Natural killer cell (primary cell): ENCODE measurements at regions not wholly inside any gene's neighbourhood (a gene's known extent, or its start where the extent isn't known, plus 50 kb on each side); places are given as distances from the start of the nearest gene placed in this dataset.

Source experiments
- ATAC-seq, 3 donors: fragments of 150-1000 bp in 2 of 3; fragments of 200-7000 bp in 1 of 3; cut with Tn5 transposase; 1 replicate in 1 of 3; 2 replicates in 2 of 3; pipeline ENCODE4 v1.10.0; 2021; ENCODE audit warnings: mild to moderate bottlenecking in 2 of 3, moderate library complexity in 2 of 3
- DNase-seq, 2 donors: peaks; one replicate each; pipeline versions ENCODE4 v3.0.0 to v3.0.0-alpha.2; 2013 to 2021; ENCODE audit warnings: mixed read lengths in 1 of 2
- H3K27ac ChIP-seq: one replicate; pipeline ENCODE4 v1.5.1; 2013; ENCODE audit warnings: mild to moderate bottlenecking, low read length
- H3K27me3 ChIP-seq: one replicate; pipeline ENCODE4 v1.6.1; 2013; ENCODE audit warnings: low read length; ENCODE audit not compliant: control insufficient read depth, insufficient read depth
- H3K36me3 ChIP-seq: one replicate; pipeline ENCODE4 v1.6.1; 2013; ENCODE audit warnings: low read length; ENCODE audit not compliant: control insufficient read depth, insufficient read depth
- H3K4me1 ChIP-seq: one replicate; pipeline ENCODE4 v1.6.1; 2013; ENCODE audit warnings: low read length; ENCODE audit not compliant: control insufficient read depth, insufficient read depth
- H3K4me3 ChIP-seq: one replicate; pipeline ENCODE4 v1.5.1; 2013; ENCODE audit warnings: low read length
- H3K9me3 ChIP-seq: one replicate; pipeline ENCODE4 v1.6.1; 2013; ENCODE audit warnings: low read length; ENCODE audit not compliant: control insufficient read depth, insufficient read depth
- H3K27ac Mint-ChIP-seq, 2 donors: one replicate each; pipeline ENCODE4 v1.8.0; 2022; ENCODE audit warnings: mild to moderate bottlenecking in 2 of 2, mixed read lengths in 2 of 2, moderate library complexity in 1 of 2
- H3K27me3 Mint-ChIP-seq, 2 donors: one replicate each; pipeline ENCODE4 v1.8.0; 2022; ENCODE audit warnings: low read depth in 2 of 2, mixed read lengths in 2 of 2
- H3K36me3 Mint-ChIP-seq: one replicate; pipeline ENCODE4 v1.8.0; 2022; ENCODE audit warnings: mixed read lengths
- H3K4me1 Mint-ChIP-seq, 2 donors: one replicate each; pipeline ENCODE4 v1.8.0; 2022; ENCODE audit warnings: mixed read lengths in 2 of 2
- H3K4me3 Mint-ChIP-seq: one replicate; pipeline ENCODE4 v1.8.0; 2022; ENCODE audit warnings: mild to moderate bottlenecking, moderate library complexity, mixed read lengths
- H3K9me3 Mint-ChIP-seq, 2 donors: one replicate each; pipeline ENCODE4 v1.8.0; 2022; ENCODE audit warnings: mixed read lengths in 2 of 2
- CTCF ChIP-seq: fragments of 200-600 bp; IDR thresholded peaks from one replicate; pipeline ENCODE4 v1.8.0; 2022; ENCODE audit warnings: antibody characterized with exemption
- WGBS: methylation state at CpG from one replicate; pipeline ENCODE4 v1.1.7; 2013; ENCODE audit warnings: missing lambda C conversion rate; ENCODE audit not compliant: insufficient coverage; 5-methylcytosine and 5-hydroxymethylcytosine counted together
- intact Hi-C: fragments of 100-400 bp; cut with micrococcal nuclease; formaldehyde crosslinking; loops from one replicate; pipeline ENCODE4 v1.14.2; 2022

- Histone ChIP-seq H3K9me3 (no peaks in the 10 kb centered on the region), H3K36me3 (no peaks in the 10 kb centered on the region), H3K27me3 (no peaks in the 10 kb centered on the region), H3K4me3 (no peak overlapping the region), H3K27ac (no peak overlapping the region), H3K4me1 (no peaks in the 10 kb centered on the region)
- Mint-ChIP-seq H3K27ac (no peak overlapping the region), H3K27me3 (no peaks in the 10 kb centered on the region), H3K4me1 (no peaks in the 10 kb centered on the region), H3K9me3 (peaks cover 3 to 12% of the 10 kb centered on the region in 2 donors), H3K36me3 (no peaks in the 10 kb centered on the region), H3K4me3 (no peak overlapping the region)
- DNase-seq (no peak), ATAC-seq (no peak)
- WGBS: 76% methylated on average over 1 of the region's 3 CpGs
- TF ChIP-seq CTCF: no peak
- intact Hi-C loops: no loop called here
These were observed 379.5 kb upstream of the SLC8A1 start for GRCh38 chr2:40831321-40831873.

GRCh38 chr2:40841856-40842255 is 390.0 kb upstream of the SLC8A1 start:
- Histone ChIP-seq H3K27me3 (no peaks in the 10 kb centered on the region), H3K4me3 (no peak overlapping the region), H3K4me1 (no peaks in the 10 kb centered on the region), H3K9me3 (no peaks in the 10 kb centered on the region), H3K27ac (no peak overlapping the region), H3K36me3 (no peaks in the 10 kb centered on the region)
- Mint-ChIP-seq H3K27me3 (no peaks in the 10 kb centered on the region), H3K4me3 (no peak overlapping the region), H3K4me1 (no peaks in the 10 kb centered on the region), H3K36me3 (no peaks in the 10 kb centered on the region), H3K9me3 (peaks cover 7 to 12% of the 10 kb centered on the region in 2 donors), H3K27ac (no peak overlapping the region)
- no CpG with 5 or more reads among the region's 2 CpGs for WGBS
- intact Hi-C loops: no loop called here
- TF ChIP-seq CTCF: no peak
- no peak for DNase-seq
- no peak for ATAC-seq

DNA sequence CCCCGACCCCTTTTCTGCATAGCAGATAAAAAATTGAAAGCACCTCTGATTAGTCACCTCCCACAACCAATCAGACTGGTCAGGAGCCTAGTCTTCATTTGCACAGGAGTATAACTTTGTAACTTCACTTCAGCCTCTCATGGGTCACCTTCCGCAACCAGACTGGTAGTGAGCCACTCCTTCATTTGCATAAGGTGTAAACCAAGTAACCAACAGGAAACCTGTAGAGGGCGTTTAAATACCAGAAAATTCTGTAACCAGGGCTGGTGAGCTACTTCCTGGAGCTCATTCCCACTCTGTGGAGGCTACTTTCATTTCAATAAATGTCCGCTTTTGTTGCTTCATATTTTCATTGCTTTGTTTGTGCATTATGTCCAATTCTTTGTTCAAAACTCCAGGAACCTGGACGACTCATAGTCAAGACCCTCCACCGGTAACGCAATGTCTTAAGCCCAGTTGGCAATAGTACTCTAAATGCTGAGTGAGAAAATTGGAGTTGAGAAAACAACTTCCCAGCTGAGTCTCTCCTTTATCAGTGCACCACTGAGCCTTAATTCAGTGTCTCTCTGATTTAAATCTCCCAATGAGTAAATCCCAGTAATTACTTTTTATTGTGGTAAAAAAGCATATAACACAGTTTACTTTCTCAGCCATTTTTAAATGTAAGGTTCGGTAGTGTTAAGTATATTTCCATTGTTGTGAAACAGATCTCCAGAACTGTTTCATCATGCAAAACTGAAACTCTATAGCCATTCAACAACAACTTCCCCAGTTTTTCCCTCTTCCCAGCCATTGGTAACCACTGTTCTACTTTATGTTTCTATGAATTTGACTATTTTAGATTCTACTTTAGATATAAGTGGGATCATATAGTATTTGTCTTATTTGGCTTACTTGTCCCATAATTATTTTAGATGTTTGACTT is 392.7 kb upstream of the SLC8A1 start:
- Mint-ChIP-seq H3K36me3 (no peaks in the 10 kb centered on the region), H3K4me1 (no peaks in the 10 kb centered on the region), H3K4me3 (no peak overlapping the region), H3K27me3 (no peaks in the 10 kb centered on the region), H3K27ac (no peak overlapping the region), H3K9me3 (peaks cover 9 to 15% of the 10 kb centered on the region in 2 donors)
- no peak for DNase-seq
- ATAC-seq: no peak
- no peaks in the 10 kb centered on the region for H3K4me1 ChIP-seq
- intact Hi-C loops: no loop called here
- H3K27me3 ChIP-seq: no peaks in the 10 kb centered on the region
- H3K4me3 ChIP-seq: no peak overlapping the region
- WGBS: 82% methylated on average over 7 of the region's 8 CpGs
- H3K9me3 ChIP-seq: no peaks in the 10 kb centered on the region
- no peaks in the 10 kb centered on the region for H3K36me3 ChIP-seq
- TF ChIP-seq CTCF: no peak
- no peak overlapping the region for H3K27ac ChIP-seq
